ENCODE measurements at regions not wholly inside any gene's neighbourhood (a gene's known extent, or its start where the extent isn't known, plus 50 kb on each side); places are given as distances from the start of the nearest gene placed in this dataset.

- intact Hi-C loops (cut with micrococcal nuclease; ENCODE audit: unreplicated experiment): no loop called here
- Histone ChIP-seq H2AFZ (ENCODE audit: control insufficient read depth, low read depth, low read length) (no peak overlapping the region), H3K79me2 (ENCODE audit: control insufficient read depth, insufficient read depth, low read length) (no peaks in the 10 kb centered on the region), H3K4me1 (ENCODE audit: control insufficient read depth, insufficient read depth, low read length) (no peaks in the 10 kb centered on the region), H3K9me3 (replicated peaks; ENCODE audit: control insufficient read depth, insufficient read depth, low read length) (no peaks in the 10 kb centered on the region), H3K27ac (ENCODE audit: control insufficient read depth, insufficient read depth) (no peak overlapping the region), H3K4me2 (ENCODE audit: control insufficient read depth, insufficient read depth) (no peak overlapping the region), H3K4me3 (no peak overlapping the region), H3K9ac (ENCODE audit: control insufficient read depth, insufficient read depth, low read length) (no peak overlapping the region), H4K20me1 (ENCODE audit: control insufficient read depth, insufficient read depth) (no peaks in the 10 kb centered on the region), H3K27me3 (replicated peaks in 1 of 2; ENCODE audit: control insufficient read depth in 2 of 2, insufficient read depth in 2 of 2, low read length in 1 of 2) (no peaks in the 10 kb centered on the region), H3K36me3 (ENCODE audit: control insufficient read depth in 2 of 2, insufficient read depth in 2 of 2, low read length in 1 of 2) (no peaks in the 10 kb centered on the region)
- CTCF ChIA-PET: no interaction called here
- RAD21 ChIA-PET (ENCODE audit: unreplicated experiment): no interaction called here
- no peak for DNase-seq (ENCODE audit: low read depth, low spot score)
- SMC1A ChIA-PET (ENCODE audit: uncharacterized antibody, unreplicated experiment): no interaction called here
- no peak for FAIRE-seq
- in situ Hi-C loops (cut with MboI): no loop called here
- POLR2A ChIA-PET: no interaction called here
- TF ChIP-seq SIN3A (IDR thresholded peaks at IDR 0.05; ENCODE audit: low read depth, low read length) (no peak), STAT3 (IDR thresholded peaks at IDR 0.05; ENCODE audit: low read depth, low read length) (no peak)
- no TSS peak for BruUV-seq (replicated peaks)
- 29% methylated on average over 3 of the region's 3 CpGs for WGBS (ENCODE audit: insufficient coverage, insufficient replicate concordance, low lambda C conversion rate, missing lambda C conversion rate)
- no peak for ATAC-seq
Measured at GRCh38 chr6:48401016-48401415, 290.0 kb upstream of the PTCHD4 start.

- Histone ChIP-seq H2AFZ (ENCODE audit: control insufficient read depth, low read depth, low read length) (no peak overlapping the region), H3K9me3 (replicated peaks; ENCODE audit: control insufficient read depth, insufficient read depth, low read length) (no peaks in the 10 kb centered on the region), H3K9ac (ENCODE audit: control insufficient read depth, insufficient read depth, low read length) (no peak overlapping the region), H3K27me3 (replicated peaks in 1 of 2; ENCODE audit: control insufficient read depth in 2 of 2, insufficient read depth in 2 of 2, low read length in 1 of 2) (no peaks in the 10 kb centered on the region), H3K4me3 (no peak overlapping the region), H3K4me2 (ENCODE audit: control insufficient read depth, insufficient read depth) (no peak overlapping the region), H3K27ac (ENCODE audit: control insufficient read depth, insufficient read depth) (no peak overlapping the region), H3K79me2 (ENCODE audit: control insufficient read depth, insufficient read depth, low read length) (no peaks in the 10 kb centered on the region), H3K36me3 (ENCODE audit: control insufficient read depth in 2 of 2, insufficient read depth in 2 of 2, low read length in 1 of 2) (no peaks in the 10 kb centered on the region), H4K20me1 (ENCODE audit: control insufficient read depth, insufficient read depth) (no peaks in the 10 kb centered on the region), H3K4me1 (ENCODE audit: control insufficient read depth, insufficient read depth, low read length) (no peaks in the 10 kb centered on the region)
- ChIA-PET CTCF (no interaction called here), RAD21 (ENCODE audit: unreplicated experiment) (no interaction called here), POLR2A (no interaction called here), SMC1A (ENCODE audit: uncharacterized antibody, unreplicated experiment) (no interaction called here)
- ATAC-seq (no peak), DNase-seq (ENCODE audit: low read depth, low spot score) (no peak), FAIRE-seq (no peak)
- in situ Hi-C loops (cut with MboI) (no loop called here), intact Hi-C loops (cut with micrococcal nuclease; ENCODE audit: unreplicated experiment) (no loop called here)
- no TSS peak for BruUV-seq (replicated peaks)
- TF ChIP-seq MEF2A (IDR thresholded peaks at IDR 0.05; ENCODE audit: insufficient read depth, low read depth, low read length) (no peak), POU2F2 (IDR thresholded peaks at IDR 0.05; ENCODE audit: borderline replicate concordance, low read depth, low read length) (no peak), HDAC2 (IDR thresholded peaks at IDR 0.05) (no peak), NFIC (IDR thresholded peaks at IDR 0.05; ENCODE audit: low read depth, low read length) (no peak), SMAD5 (IDR thresholded peaks at IDR 0.05; ENCODE audit: low read depth) (no peak), SMC3 (IDR thresholded peaks at IDR 0.05; ENCODE audit: borderline replicate concordance, low read length) (no peak), KAT2A (conservative IDR thresholded peaks at IDR 0.05; ENCODE audit: control insufficient read depth, low read depth, low read length) (no peak), FOS (IDR thresholded peaks at IDR 0.05; ENCODE audit: borderline replicate concordance, extremely low read depth, insufficient read length) (no peak), CUX1 (IDR thresholded peaks at IDR 0.05; ENCODE audit: insufficient replicate concordance, low read depth, low read length) (no peak), MYC (IDR thresholded peaks at IDR 0.05; ENCODE audit: insufficient read depth, insufficient read length, insufficient replicate concordance, low read length, severe bottlenecking) (no peak), DPF2 (IDR thresholded peaks at IDR 0.05) (no peak), RUNX3 (IDR thresholded peaks at IDR 0.05; ENCODE audit: low read length) (no peak), RBBP5 (conservative IDR thresholded peaks at IDR 0.05) (no peak), CHD2 (IDR thresholded peaks at IDR 0.05; ENCODE audit: borderline replicate concordance, low read depth, low read length) (no peak), MYB (IDR thresholded peaks at IDR 0.05; ENCODE audit: borderline replicate concordance, low read depth, low read length) (no peak)
Measured at GRCh38 chr6:48397887-48398286, 286.9 kb upstream of the PTCHD4 start.

All from GM12878 (cell line).